NCI-H2107 treated with DMSO at 0.1 percent for 48 hours (cell line): ENCODE measurements at regions not wholly inside any gene's neighbourhood (a gene's known extent, or its start where the extent isn't known, plus 50 kb on each side); places are given as distances from the start of the nearest gene placed in this dataset.

ENCODE experiments used
- DNase-seq: peaks from one replicate; lab custom pipeline; 2025; ENCODE audit not compliant: unreplicated experiment; lab: John Stamatoyannopoulos, UW

- DNase-seq: no peak
These were observed 247.7 kb downstream of the SOD2 start for GRCh38 chr6:159445351-159445750.

GRCh38 chr6:159444056-159444760, 248.8 kb downstream of the SOD2 start:
- DNase-seq: no peak

DNA sequence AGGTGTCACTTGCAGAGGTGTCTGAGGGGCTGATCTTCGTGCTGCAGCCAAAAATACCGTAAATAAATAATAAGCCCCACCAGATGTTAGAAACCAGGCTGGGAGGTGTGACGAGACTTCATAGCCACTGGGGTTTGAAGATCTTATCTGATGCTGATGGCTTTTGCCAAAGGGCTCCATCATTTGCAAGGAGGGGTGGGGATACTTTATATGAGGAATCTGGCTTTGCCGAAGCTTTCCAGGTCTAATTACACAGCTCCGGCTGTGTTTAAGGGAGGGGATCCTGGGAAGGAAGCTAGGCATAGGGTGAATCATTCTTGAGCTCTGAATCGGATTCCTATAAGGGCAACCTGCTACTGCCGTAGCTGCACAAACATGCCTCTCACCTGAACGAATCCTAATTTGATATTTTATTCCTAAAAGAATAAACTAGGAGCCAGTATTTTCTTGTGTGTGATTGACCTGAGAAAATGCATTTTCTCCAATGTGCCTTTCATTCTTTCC, 249.6 kb downstream of the SOD2 start:
- DNase-seq: no peak

DNA sequence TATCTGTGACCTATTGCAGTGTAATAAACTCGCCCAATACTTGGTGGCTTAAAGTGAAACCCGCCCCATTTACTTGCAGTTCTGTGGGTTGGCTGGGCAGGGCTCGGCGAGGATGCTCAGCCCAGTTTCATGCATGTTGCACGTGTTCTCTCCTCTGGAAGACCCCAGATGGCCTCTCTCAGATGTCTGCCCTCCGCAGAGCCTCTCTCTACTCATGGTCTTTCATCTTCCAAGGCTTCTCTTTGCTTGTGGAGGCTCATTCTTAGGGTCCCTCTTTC, 251.4 kb downstream of the SOD2 start:
- no peak for DNase-seq

GRCh38 chr6:159440911-159441703, 251.9 kb downstream of the SOD2 start:
- no peak for DNase-seq

DNA sequence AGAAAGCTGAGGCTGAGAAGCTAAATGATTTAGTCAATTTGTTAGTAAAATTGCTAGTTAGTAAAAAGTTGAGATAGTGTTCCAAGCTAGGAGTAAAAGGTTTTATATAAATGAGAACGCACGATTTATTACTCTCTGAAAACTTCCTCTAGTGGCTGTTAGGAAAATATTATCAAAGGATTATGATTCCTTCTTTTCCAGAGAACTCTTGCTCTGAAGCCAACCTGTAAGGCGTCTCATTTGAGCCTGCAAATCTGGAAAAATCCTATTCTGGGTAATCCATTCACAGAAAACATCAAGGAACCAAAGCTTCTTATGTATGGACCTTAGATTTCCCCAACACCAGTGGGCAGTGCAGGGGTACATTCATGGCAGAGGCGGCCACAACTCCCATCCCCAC, 252.7 kb downstream of the SOD2 start:
- no peak for DNase-seq

GRCh38 chr6:159439651-159440050, 253.4 kb downstream of the SOD2 start:
- DNase-seq: no peak

GRCh38 chr6:159438106-159438505, 254.9 kb downstream of the SOD2 start:
- DNase-seq: no peak

DNA sequence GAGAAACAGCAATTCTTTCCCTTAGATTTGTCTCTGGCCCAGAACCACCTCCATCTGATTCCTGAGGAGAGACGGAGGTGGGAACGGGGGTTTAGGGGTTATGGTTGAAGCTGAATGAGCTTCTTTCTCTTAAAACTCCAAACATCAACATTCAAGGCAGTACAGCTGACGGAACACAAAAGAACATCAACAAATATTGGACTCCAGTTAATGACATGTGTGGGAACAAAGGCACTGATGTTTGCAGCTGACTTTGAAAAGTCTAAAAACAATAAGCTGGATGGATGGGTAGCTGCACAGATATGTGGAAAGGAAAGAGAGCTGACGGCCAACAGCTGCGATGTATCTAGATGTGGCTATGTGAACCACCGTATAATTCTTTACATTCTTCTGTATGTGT, 256.5 kb downstream of the SOD2 start:
- no peak for DNase-seq

DNA sequence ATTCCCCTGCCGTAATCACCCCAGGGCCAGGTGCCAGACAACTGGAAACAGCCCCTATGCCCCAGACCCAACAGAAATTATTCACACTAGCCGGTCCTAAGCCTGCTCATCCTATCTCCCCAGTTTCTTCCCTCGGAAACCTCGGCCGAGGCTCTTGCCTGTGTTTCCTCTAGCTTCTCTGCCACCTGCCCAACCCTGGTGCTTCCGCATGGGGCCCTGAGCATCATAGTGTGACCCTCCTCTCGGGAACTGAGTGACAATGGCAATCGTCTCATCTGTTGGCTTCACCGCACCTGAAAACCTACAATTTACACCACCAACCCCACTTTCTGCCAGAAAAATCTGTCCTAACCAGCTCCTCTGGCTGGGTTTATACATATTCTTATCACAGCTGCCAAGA, 257.3 kb downstream of the SOD2 start:
- no peak for DNase-seq

- DNase-seq: no peak
These were observed 258.6 kb downstream of the SOD2 start for GRCh38 chr6:159434410-159434809.

DNA sequence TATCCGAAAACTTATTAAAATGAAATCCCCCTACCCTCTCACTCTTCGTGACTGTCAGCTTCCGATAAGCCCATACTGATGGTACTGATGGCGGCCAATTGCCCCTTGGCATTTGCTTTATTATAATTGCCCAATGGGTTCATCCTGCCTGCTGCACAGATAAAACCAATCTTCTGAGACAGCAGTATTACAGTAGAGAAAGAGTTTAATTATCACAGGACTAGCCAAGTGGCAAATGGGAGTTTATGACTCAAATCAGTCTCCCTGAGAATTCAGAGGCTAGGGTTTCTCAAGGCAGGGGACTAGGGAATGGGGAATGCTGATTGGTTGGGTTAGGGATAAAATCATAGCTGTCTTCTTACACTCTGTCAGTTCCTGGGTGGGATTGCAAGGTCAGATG, 259.5 kb downstream of the SOD2 start:
- DNase-seq: no peak

- DNase-seq: no peak
These were observed 261.3 kb downstream of the SOD2 start for GRCh38 chr6:159431750-159432149.

DNA sequence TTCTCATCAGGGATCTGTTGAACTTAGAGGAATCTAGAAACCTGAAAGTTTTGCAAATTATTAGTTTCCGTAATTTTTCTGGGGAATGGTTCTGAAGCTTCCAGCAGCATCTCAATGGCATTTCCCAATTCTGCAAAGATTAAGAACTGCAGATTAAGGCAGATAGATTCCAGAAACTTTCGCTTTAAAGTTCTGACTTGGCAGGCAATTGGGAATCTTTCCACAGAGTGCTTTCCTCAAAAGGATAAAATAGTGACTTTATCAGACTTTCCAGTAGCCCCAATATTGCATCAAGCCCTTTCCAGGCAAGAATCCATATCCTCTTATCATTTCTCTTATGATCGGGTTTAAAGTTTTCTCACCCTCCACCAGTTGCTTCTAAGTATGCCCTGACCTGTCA, 261.1 kb downstream of the FNDC1 start:
- no peak for DNase-seq

- no peak for DNase-seq
These were observed 260.2 kb downstream of the FNDC1 start for GRCh38 chr6:159429433-159429832.

GRCh38 chr6:159427771-159428170, 258.6 kb downstream of the FNDC1 start:
- DNase-seq: no peak

- DNase-seq: no peak
These were observed 258.1 kb downstream of the FNDC1 start for GRCh38 chr6:159427335-159427734.

GRCh38 chr6:159425421-159425820, 256.2 kb downstream of the FNDC1 start:
- DNase-seq: no peak

- no peak for DNase-seq
These were observed 253.1 kb downstream of the FNDC1 start for GRCh38 chr6:159422041-159422984.

GRCh38 chr6:159421586-159421985, 252.4 kb downstream of the FNDC1 start:
- DNase-seq: no peak

DNA sequence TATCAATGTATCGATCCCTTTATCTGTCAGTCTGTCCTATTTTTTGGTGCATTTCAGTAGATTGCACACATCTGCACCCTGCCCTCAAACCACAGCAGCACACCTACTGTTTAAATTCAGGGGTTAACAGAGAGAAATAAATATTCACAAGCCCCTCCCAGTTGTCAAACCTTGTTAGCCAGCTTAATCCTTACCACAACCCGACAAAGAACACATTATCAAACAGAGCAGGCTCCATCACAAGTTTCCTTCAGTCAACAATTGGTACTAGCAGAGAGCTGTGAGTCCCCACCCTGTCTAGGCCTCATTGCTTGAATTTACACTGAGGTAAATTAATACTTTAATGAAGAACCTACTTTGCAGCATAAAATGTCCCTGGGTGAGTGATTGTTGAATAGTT, 249.8 kb downstream of the FNDC1 start:
- DNase-seq: no peak
